K562 (cell line): ENCODE measurements at regions not wholly inside any gene's neighbourhood (a gene's known extent, or its start where the extent isn't known, plus 50 kb on each side); places are given as distances from the start of the nearest gene placed in this dataset.

ENCODE experiments used
- ATAC-seq: fragments of 200-7000 bp; cut with Tn5 transposase; 3 replicates; pipeline ENCODE4 v1.9.1; 2020; ENCODE audit warnings: moderate library complexity
- BruUV-seq: library from RNA; stranded (reverse); fragments of 400-500 nt; replicated peaks from 2 replicates; lab custom pipeline; 2021; lab: Mats Ljungman, UMichigan
- CTCF ChIA-PET: fragments of 300-600 bp; formaldehyde crosslinking; extraction: SDS; loops from one replicate; lab custom pipeline; 2021; ENCODE audit warnings: low intra/inter-chr PET ratio; lab: Yijun Ruan, JAX
- POLR2A ChIA-PET: fragments of 300-600, 350-650 bp; sonication (Branson Sonifier 250); formaldehyde crosslinking; extraction: SDS; loops from one replicate; lab custom pipeline; 2021; ENCODE audit warnings: antibody characterized with exemption, inconsistent platforms; lab: Yijun Ruan, JAX
- DNase-seq, 4 experiments: peaks; one replicate each; pipeline versions ENCODE4 v3.0.0 to v3.0.0-alpha.2; 2011 to 2018; ENCODE audit warnings: low spot score in 3 of 4, mixed read lengths in 3 of 4; ENCODE audit errors: extremely low read depth in 1 of 4
- FAIRE-seq: peaks from 2 replicates; lab custom pipeline; 2011; peaks lifted over from hg19 to GRCh38; lab: Jason Lieb, UNC
- H2AFZ ChIP-seq: 2 replicates; pipeline ENCODE4 v1.6.0; 2011; ENCODE audit warnings: low read depth, low read length, control low read depth, inconsistent platforms
- H3K27ac ChIP-seq: fragments of 200-600 bp; 3 replicates; pipeline ENCODE4 v1.8.0; 2011; ENCODE audit warnings: low read depth, mild to moderate bottlenecking, control low read depth, inconsistent platforms, low read length, moderate library complexity, mixed read lengths; ENCODE audit errors: extremely low read depth
- H3K27me3 ChIP-seq, 2 experiments: fragments of 300-600 bp in 1 of 2; 2 replicates in 1 of 2; 3 replicates in 1 of 2; pipeline versions ENCODE4 v1.6.0 to v1.8.0; 2011; ENCODE audit warnings: inconsistent platforms in 2 of 2, low read length in 2 of 2, mild to moderate bottlenecking in 1 of 2, mixed read lengths in 1 of 2, moderate library complexity in 1 of 2; ENCODE audit not compliant: control insufficient read depth in 2 of 2, insufficient read depth in 2 of 2
- H3K36me3 ChIP-seq: fragments of 300-600 bp; 3 replicates; pipeline ENCODE4 v1.8.0; 2011; ENCODE audit warnings: mild to moderate bottlenecking, low read length, inconsistent platforms; ENCODE audit not compliant: control insufficient read depth, insufficient read depth
- H3K4me1 ChIP-seq, 2 experiments: fragments of 200-600 bp in 1 of 2; replicated peaks in 1 of 2; 2 replicates in 1 of 2; 3 replicates in 1 of 2; pipeline versions ENCODE4 v1.5.1 to v1.8.0; 2011; ENCODE audit warnings: inconsistent platforms in 2 of 2, low read length in 2 of 2, mild to moderate bottlenecking in 1 of 2, mixed read lengths in 1 of 2, moderate library complexity in 1 of 2; ENCODE audit not compliant: control insufficient read depth in 2 of 2, insufficient read depth in 2 of 2
- H3K4me2 ChIP-seq: 2 replicates; pipeline ENCODE4 v1.6.1; 2011; ENCODE audit warnings: low read length, control low read depth, inconsistent platforms, mixed read lengths; ENCODE audit not compliant: insufficient read depth
- H3K4me3 ChIP-seq: fragments of 200-600 bp; sonication (generic), shearing (Covaris generic); 2 replicates; pipeline ENCODE4 v1.5.1; 2016; ENCODE audit warnings: control low read depth, inconsistent platforms
- H3K79me2 ChIP-seq: fragments of 200-600 bp; 3 replicates; pipeline ENCODE4 v1.8.0; 2011; ENCODE audit warnings: low read length, inconsistent platforms; ENCODE audit not compliant: control insufficient read depth, insufficient read depth
- H3K9ac ChIP-seq, 2 experiments: 2 replicates each; pipeline versions ENCODE4 v1.6.0 to v1.6.1; 2011; ENCODE audit warnings: low read depth in 2 of 2, low read length in 2 of 2, control low read depth in 1 of 2, inconsistent platforms in 1 of 2, mild to moderate bottlenecking in 1 of 2, mixed read lengths in 1 of 2; ENCODE audit not compliant: insufficient read depth in 1 of 2
- H3K9me1 ChIP-seq: one replicate; pipeline ENCODE4 v1.6.0; 2011; ENCODE audit warnings: inconsistent platforms, mild to moderate bottlenecking, low read length, moderate library complexity; ENCODE audit not compliant: control insufficient read depth, insufficient read depth
- H3K9me3 ChIP-seq: replicated peaks from 2 replicates; pipeline ENCODE4 v1.5.1; 2011; ENCODE audit warnings: low read depth, low read length, inconsistent platforms; ENCODE audit not compliant: control insufficient read depth, insufficient read depth
- H4K20me1 ChIP-seq: replicated peaks from 2 replicates; pipeline ENCODE4 v1.6.1; 2011; ENCODE audit warnings: low read length, inconsistent platforms, mixed read lengths; ENCODE audit not compliant: control insufficient read depth, insufficient read depth
- ARID1B ChIP-seq: fragments of 450-650 bp; IDR thresholded peaks from 2 replicates; pipeline ENCODE4 v1.6.1; 2016; ENCODE audit warnings: antibody characterized with exemption, mild to moderate bottlenecking, inconsistent platforms
- CBFA2T2 ChIP-seq: fragments of 450-650 bp; conservative IDR thresholded peaks from 2 replicates; pipeline ENCODE4 v1.6.1; 2017; ENCODE audit warnings: mild to moderate bottlenecking
- CHD1 ChIP-seq: fragments of 200-600 bp; sonication (generic); IDR thresholded peaks from one replicate; pipeline ENCODE4 v1.6.1; 2012; ENCODE audit warnings: mild to moderate bottlenecking, moderate library complexity, low read length, inconsistent platforms
- EHMT2 ChIP-seq: fragments of 450-650 bp; IDR thresholded peaks from 2 replicates; pipeline ENCODE4 v1.6.1; 2018; ENCODE audit warnings: antibody characterized with exemption
- GABPA ChIP-seq: fragments of 200-800 bp; sonication (Bioruptor generic); conservative IDR thresholded peaks from 2 replicates; pipeline ENCODE4 v1.6.1; 2016; ENCODE audit warnings: low read depth, missing genetic modification characterization, missing compliant biosample characterization
- KLF6 ChIP-seq: fragments of 250-450 bp; sonication (Bioruptor Pico); IDR thresholded peaks from 2 replicates; pipeline ENCODE4 v1.4.0; 2020; ENCODE audit warnings: mild to moderate bottlenecking, moderate library complexity, borderline replicate concordance
- POLR3A ChIP-seq: IDR thresholded peaks from 2 replicates; pipeline ENCODE4 v1.6.1; 2011; ENCODE audit warnings: borderline replicate concordance, mild to moderate bottlenecking, moderate library complexity; ENCODE audit not compliant: insufficient read length, insufficient read depth; ENCODE audit errors: extremely low read depth
- POLR3G ChIP-seq: IDR thresholded peaks from 2 replicates; pipeline ENCODE4 v1.6.1; 2011; ENCODE audit not compliant: insufficient read length, insufficient replicate concordance; ENCODE audit errors: extremely low read depth
- RBBP5 ChIP-seq: fragments of 200-600 bp; sonication (generic); IDR thresholded peaks from 2 replicates; pipeline ENCODE4 v1.6.1; 2012; ENCODE audit warnings: borderline replicate concordance, mild to moderate bottlenecking, low read length, control low read depth, inconsistent platforms; ENCODE audit not compliant: insufficient read depth, poor library complexity, severe bottlenecking
- TAL1 ChIP-seq: fragments of 450-650 bp; IDR thresholded peaks from 2 replicates; pipeline ENCODE4 v1.6.1; 2016; ENCODE audit warnings: mild to moderate bottlenecking
- TEAD4 ChIP-seq, 2 experiments: sonication (generic) in 1 of 2; formaldehyde crosslinking in 1 of 2; IDR thresholded peaks; 2 replicates each; pipeline versions ENCODE4 v1.6.1 to v1.8.0; 2012 to 2022; ENCODE audit warnings: borderline replicate concordance in 1 of 2, inconsistent platforms in 1 of 2, low read length in 1 of 2, mild to moderate bottlenecking in 1 of 2, missing genetic modification reagents in 1 of 2
- WGBS: fragments of 100-300 bp; shearing (Covaris generic); methylation state at CpG from one replicate; pipeline ENCODE4 v1.1.6; 2016; ENCODE audit warnings: low coverage, mixed read lengths; ENCODE audit not compliant: insufficient coverage; ENCODE audit errors: missing lambda C conversion rate; 5-methylcytosine and 5-hydroxymethylcytosine counted together
- in situ Hi-C: fragments of 300-500 bp; cut with MboI; formaldehyde crosslinking; loops from 4 replicates; pipeline ENCODE4 v1.15.0; 2018; ENCODE audit warnings: inconsistent platforms, mixed read lengths
- intact Hi-C: fragments of 100-400 bp; cut with micrococcal nuclease; formaldehyde crosslinking; loops from 2 replicates; pipeline ENCODE4 v1.14.2; 2022
- TF ChIP-seq, protein P1 (sequence below), 2 experiments: fragments of 450-650 bp in 1 of 2; sonication (generic) in 1 of 2; formaldehyde crosslinking in 1 of 2; IDR thresholded peaks in 1 of 2; conservative IDR thresholded peaks in 1 of 2; 2 replicates each; pipeline versions ENCODE4 v1.6.1 to v1.8.1; 2016 to 2023; ENCODE audit warnings: mild to moderate bottlenecking in 2 of 2, moderate library complexity in 2 of 2, inconsistent platforms in 1 of 2, missing genetic modification reagents in 1 of 2
- TF ChIP-seq, protein P2 (sequence below): fragments of 450-650 bp; IDR thresholded peaks from 2 replicates; pipeline ENCODE4 v1.6.1; 2016; ENCODE audit warnings: borderline replicate concordance
- TF ChIP-seq, protein P3 (sequence below): fragments of 250-450 bp; sonication (Bioruptor Pico); IDR thresholded peaks from 2 replicates; pipeline ENCODE4 v1.9.0; 2021; ENCODE audit warnings: mild to moderate bottlenecking

DNA sequence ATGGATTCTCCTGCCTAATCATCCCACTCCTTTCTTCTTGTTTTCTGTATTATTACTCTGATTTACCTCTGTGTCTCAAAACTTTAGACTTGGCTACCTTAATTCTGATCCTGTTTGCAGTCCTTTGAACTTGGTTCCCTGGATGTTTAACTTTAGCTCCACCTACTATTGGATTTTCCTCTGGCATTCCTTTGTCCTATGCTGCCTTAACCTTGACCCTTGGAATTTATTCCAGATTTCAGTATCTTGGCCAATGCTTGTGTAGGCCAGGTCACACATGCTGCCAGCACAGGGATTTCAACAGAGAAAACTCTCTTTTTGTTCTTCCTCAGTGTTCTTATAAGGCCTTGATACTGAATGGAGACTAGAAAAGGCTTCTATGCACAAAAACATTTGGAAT is 65.0 kb upstream of the DNAJC19 start:
- POLR2A ChIA-PET = no interaction called here
- H3K4me3 ChIP-seq = no peak overlapping the region
- no TSS peak for BruUV-seq

DNA sequence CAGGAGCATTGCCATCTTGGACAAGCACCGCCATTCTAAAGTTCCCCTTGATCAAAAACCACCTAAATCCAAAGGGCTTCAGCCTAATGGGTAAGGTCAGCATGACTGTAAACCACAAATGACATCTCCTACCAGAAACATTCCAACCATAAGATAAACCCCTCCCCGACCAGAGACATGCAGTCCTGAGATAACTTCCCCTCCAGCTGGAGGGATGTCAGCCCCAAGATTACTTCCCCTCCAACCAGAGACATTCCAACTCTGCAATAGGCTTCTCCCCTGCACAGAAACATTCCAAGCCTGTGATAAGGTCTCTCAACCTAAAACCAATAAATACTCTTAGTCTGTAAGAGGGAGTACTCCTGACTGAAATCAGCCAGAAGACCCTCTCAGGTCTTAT is 62.7 kb upstream of the DNAJC19 start:
- H3K9ac ChIP-seq = no peak overlapping the region
- H3K9me1 ChIP-seq = no peaks in the 10 kb centered on the region
- POLR2A ChIA-PET = no interaction called here
- DNase-seq = peak in 1 of 4 experiments; percentile 5
- no peaks in the 10 kb centered on the region for H3K27me3 ChIP-seq
- no peak overlapping the region for H3K4me2 ChIP-seq
- intact Hi-C loops = no loop called here
- CTCF ChIA-PET = no interaction called here
- in situ Hi-C loops = no loop called here
- 0% methylated on average over 2 of the region's 2 CpGs for WGBS
- no peaks in the 10 kb centered on the region for H3K36me3 ChIP-seq
- no peak for FAIRE-seq
- no peak for ATAC-seq
- BruUV-seq = no TSS peak
- H3K27ac ChIP-seq = no peak overlapping the region
- H3K79me2 ChIP-seq = no peaks in the 10 kb centered on the region
- no peaks in the 10 kb centered on the region for H4K20me1 ChIP-seq
- H2AFZ ChIP-seq = no peak overlapping the region
- H3K4me3 ChIP-seq = no peak overlapping the region
- H3K9me3 ChIP-seq = no peaks in the 10 kb centered on the region
- H3K4me1 ChIP-seq = no peaks in the 10 kb centered on the region
- TF ChIP-seq CBFA2T2 (peak; percentile 45; the same call in 1 of the 2 replicates), KLF6 (CRISPR knock-in tag) (no peak), RBBP5 (no peak), GABPA (tag) (no peak), ARID1B (peak; percentile 28; the same call in 1 of the 2 replicates), POLR3G (no peak), TAL1 (peak; percentile 34; the same call in 1 of the 2 replicates), POLR3A (no peak), TEAD4 (IDR thresholded peaks at IDR 0.05; ENCODE audit: low read length) (peak; percentile 41; the same call in 1 of the 2 replicates), TEAD4 (CRISPR knock-in tag; IDR thresholded peaks at IDR 0.05; ENCODE audit: borderline replicate concordance) (no peak)
- TF ChIP-seq, protein P1, sequence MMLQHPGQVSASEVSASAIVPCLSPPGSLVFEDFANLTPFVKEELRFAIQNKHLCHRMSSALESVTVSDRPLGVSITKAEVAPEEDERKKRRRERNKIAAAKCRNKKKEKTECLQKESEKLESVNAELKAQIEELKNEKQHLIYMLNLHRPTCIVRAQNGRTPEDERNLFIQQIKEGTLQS (IDR thresholded peaks at IDR 0.05) = no peak
- TF ChIP-seq, protein P1 (CRISPR knock-in tag; conservative IDR thresholded peaks at IDR 0.05) = no peak
- TF ChIP-seq, protein P2, sequence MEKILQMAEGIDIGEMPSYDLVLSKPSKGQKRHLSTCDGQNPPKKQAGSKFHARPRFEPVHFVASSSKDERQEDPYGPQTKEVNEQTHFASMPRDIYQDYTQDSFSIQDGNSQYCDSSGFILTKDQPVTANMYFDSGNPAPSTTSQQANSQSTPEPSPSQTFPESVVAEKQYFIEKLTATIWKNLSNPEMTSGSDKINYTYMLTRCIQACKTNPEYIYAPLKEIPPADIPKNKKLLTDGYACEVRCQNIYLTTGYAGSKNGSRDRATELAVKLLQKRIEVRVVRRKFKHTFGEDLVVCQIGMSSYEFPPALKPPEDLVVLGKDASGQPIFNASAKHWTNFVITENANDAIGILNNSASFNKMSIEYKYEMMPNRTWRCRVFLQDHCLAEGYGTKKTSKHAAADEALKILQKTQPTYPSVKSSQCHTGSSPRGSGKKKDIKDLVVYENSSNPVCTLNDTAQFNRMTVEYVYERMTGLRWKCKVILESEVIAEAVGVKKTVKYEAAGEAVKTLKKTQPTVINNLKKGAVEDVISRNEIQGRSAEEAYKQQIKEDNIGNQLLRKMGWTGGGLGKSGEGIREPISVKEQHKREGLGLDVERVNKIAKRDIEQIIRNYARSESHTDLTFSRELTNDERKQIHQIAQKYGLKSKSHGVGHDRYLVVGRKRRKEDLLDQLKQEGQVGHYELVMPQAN = no peak
- TF ChIP-seq, protein P3, sequence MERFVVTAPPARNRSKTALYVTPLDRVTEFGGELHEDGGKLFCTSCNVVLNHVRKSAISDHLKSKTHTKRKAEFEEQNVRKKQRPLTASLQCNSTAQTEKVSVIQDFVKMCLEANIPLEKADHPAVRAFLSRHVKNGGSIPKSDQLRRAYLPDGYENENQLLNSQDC (CRISPR knock-in tag) = no peak

More for the DNA sequence above, 65.0 kb upstream of the DNAJC19 start:
- Histone ChIP-seq H3K36me3 (no peaks in the 10 kb centered on the region), H3K79me2 (no peaks in the 10 kb centered on the region), H3K9me3 (no peaks in the 10 kb centered on the region), H2AFZ (no peak overlapping the region), H3K27me3 (no peaks in the 10 kb centered on the region), H3K9me1 (no peaks in the 10 kb centered on the region)
- in situ Hi-C loops (no loop called here), intact Hi-C loops (no loop called here)
- ATAC-seq = no peak
- FAIRE-seq = no peak
- DNase-seq = no peak
- TF ChIP-seq EHMT2 = no peak
- TF ChIP-seq CHD1 = no peak
- TF ChIP-seq, all 486 proteins: peak for 0
- no peaks in the 10 kb centered on the region for H4K20me1 ChIP-seq
- no peak overlapping the region for H3K27ac ChIP-seq
- no peak overlapping the region for H3K4me2 ChIP-seq
- CTCF ChIA-PET = no interaction called here
- no peak overlapping the region for H3K9ac ChIP-seq
- H3K4me1 ChIP-seq = no peaks in the 10 kb centered on the region
